NOMO-1 treated with DMSO at 0.1 percent for 48 hours (cell line): ENCODE measurements at regions not wholly inside any gene's neighbourhood (a gene's known extent, or its start where the extent isn't known, plus 50 kb on each side); places are given as distances from the start of the nearest gene placed in this dataset.

Experiments
- DNase-seq: peaks from one replicate; lab custom pipeline; 2025; ENCODE audit not compliant: unreplicated experiment; lab: John Stamatoyannopoulos, UW

DNA sequence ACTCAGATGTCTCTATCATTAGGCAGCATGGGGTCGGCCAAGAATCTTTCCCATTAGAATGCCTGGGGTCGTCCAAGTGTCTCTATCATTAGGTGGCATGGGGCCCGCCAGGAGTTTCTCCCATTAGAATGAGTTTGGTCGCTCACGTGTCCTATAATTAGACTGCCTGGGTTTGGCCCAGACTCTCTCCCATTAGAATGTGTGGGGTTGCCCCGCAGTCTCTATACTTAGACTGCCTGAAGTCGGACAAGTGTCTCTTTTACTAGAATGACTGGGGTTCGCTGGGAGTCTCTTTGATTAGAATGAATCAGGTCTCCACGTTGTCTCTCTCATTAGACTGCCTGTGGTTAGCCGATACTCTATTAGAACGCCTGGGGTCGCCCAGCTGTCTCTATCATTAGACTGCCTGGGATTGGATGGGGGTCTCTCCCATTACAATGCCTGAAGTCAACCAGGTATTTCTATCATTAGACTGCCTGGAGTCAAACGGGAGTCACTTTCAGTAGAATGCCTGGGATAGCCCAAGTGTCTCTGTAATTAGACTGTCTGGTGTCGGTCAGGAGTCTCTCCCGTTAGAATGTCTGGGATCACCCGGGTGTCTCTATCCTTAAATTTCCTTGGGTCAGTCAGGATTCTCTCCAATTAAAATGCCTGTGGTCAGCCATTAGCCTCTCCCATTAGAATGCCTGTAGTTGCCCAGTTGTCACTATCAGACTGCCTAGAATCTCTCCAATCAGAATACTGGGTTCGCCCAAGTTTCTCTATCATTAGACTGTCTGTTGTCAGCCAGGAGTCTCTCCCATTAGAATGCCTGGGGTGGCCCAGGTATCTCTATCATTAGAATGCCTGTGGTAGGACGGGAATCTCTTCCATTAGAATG lies 1454.1 kb downstream of the UQCRFS1 start:
- DNase-seq = no peak

DNA sequence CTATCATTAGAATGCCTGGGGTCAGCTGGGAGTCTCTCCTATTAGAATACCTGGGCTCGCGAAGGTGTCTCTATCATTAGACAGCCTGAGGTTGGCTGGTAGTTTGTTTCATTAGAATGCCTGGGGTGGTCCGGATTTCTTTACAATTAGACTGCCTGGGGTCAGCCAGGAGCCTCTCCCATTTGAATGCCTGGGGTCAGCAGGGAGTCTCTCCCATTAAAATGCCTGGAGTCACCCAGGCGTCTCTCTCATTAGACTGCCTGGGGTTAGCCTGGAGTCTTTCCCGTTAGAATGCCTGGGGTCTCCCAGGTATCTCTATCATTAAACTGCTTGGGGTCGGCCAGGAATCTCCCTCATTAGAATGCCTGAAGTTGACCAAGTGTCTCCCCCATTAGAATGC lies 1458.3 kb downstream of the UQCRFS1 start:
- no peak for DNase-seq

DNA sequence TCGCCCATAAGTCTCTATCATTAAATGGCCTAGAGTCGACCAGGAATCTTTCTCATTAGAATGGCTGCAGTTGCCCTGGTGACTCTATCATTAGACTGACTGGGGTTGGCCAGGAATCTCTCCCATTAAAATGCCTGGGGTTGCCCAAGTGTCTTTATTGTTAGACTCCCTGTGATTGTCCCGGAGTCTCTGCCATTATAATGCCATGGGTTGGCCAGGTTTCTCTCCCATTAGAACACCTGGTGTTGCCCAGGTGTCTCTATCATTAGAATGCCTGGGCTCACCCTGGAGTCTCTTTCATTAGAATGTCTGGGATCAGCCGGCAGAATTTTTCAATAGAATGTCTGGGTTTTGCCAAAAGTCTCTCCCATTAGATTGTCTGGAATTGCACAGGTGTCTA lies 1459.3 kb downstream of the UQCRFS1 start:
- no peak for DNase-seq

DNA sequence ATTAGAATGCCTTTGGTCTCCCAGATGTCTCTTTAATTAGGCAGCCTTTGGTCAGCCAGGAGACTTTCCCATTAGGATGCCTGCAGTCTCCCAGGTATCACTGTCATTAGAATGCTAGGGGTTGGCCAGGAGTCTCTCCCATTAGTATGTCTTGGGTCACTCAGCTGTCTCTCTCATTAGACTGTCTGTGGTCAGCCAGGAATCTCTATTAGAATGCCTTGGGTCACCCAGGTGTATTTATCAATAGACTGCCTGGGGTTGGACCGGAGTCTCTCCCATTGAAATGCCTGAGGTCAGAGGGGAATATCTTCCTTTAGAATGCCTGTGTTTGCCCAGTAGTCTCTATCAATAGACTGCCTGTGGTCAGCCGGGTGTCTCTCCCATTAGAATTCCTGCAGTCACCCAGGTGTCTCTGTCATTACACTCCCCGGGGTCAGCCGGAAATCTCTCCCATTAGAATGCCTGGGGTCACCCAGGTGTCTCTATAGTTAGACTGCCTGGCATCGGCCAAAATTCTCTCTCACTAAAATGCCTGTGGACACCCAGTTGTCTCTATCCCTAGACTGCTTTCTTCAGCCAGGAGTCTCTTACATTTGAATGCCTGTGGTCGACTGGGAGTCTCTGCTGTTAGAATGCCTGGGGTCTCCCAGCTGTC lies 1460.3 kb downstream of the UQCRFS1 start:
- no peak for DNase-seq

DNA sequence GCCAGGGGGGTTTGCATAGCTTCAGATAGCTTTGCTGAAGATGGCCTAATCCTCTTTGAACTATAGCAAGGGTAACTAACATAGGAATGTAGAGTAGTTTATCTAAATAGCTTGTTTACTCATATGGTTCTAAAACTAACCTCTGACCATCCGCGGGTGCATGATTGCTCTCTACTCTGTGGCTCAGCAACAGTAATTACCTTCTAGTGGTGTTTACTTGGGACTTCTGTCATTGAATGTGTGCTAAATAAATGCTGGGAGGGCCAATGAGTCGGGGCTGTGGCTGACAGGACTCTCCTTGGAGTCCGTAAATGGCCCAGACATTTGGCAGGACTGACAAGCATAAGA lies 1461.9 kb downstream of the UQCRFS1 start:
- DNase-seq = no peak

DNA sequence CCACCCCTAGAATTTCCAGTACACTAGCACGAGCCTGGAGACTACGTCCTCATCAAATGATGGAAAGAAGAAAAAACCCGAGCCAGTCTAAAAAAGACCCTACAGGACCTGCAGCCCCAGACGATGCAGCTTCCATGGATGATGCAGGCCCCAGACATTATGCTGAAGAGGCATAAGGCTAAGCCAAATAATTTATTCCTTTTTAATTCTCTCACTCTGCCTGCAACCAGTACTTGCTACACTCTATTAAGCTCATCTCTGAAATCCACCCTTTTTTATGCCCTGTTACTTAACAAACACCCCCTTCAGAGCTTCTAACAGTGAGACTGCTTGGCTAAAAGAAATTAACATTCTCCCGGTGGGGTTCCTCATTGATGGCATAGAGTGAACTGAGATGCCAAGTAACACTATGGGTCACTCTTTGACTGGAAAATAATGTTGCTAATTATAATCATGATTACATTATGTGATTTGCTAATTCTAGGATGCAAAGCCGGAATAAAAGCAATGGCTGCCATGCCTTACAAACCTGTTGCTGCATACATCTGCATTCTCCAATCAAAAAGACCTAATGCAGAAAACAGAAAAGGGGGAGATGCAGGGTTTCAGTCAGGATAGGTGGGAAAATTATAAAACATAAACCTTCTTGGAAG lies 1462.4 kb downstream of the UQCRFS1 start:
- DNase-seq = no peak

DNA sequence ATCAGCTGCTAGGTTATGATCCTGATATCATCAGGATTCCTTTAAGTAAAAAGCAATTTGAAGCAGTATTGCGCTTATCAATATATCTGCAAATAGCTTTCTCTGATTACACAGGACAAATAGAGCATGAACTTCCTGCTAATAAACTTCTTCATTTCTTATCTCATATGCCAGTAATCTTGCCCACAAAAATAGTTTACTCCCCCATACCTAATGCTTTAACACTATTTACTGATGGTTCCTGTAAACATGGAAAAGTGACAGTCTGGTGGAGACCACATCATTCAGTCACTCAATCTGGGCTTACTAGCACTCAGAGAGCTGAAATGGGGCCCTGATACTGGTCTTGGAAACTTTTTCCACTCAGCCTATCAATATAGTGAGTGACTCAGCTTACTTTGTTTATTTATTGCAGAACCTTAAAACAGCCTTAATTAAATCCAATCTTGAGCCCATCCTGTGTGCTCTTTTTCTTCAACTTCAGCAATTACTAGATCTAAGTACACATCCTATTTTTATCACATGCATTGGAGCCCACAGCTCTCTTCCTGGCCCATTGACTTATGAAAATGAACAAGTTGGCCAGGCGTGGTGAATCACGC lies 1464.3 kb downstream of the UQCRFS1 start:
- no peak for DNase-seq

DNA sequence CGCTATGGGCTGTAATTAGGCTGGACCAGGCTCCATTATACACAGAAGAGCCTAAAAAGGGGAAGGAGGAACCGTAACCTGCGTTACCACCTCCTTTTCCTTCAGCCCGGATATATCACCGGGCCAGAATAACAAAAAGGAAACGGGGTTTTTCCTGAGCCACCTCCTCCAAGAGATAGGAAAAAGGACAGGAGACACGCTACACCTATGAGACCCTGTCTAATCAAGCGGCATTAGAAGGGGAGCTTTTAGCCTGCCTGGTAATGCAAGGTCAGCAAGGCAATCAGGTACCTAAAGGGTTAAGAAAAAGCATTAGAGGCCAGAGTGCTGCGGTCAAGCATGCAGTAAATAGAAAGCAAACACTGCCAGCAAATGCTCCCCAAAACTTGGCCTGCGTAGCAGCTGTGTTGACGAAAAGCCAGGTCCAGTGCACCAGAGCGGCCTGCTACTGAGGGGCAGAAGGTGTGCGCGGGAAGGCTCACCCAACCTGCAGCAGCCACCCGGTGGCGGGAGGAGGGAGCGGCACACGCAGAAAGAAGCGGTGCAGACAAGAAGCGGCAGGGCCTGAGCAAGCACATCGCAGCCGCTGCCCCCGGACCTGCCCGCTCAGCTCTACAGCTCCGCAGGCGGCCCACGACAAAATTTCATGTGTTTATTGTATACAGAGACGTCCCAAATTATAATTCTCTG lies 1466.1 kb downstream of the UQCRFS1 start:
- DNase-seq = no peak

DNA sequence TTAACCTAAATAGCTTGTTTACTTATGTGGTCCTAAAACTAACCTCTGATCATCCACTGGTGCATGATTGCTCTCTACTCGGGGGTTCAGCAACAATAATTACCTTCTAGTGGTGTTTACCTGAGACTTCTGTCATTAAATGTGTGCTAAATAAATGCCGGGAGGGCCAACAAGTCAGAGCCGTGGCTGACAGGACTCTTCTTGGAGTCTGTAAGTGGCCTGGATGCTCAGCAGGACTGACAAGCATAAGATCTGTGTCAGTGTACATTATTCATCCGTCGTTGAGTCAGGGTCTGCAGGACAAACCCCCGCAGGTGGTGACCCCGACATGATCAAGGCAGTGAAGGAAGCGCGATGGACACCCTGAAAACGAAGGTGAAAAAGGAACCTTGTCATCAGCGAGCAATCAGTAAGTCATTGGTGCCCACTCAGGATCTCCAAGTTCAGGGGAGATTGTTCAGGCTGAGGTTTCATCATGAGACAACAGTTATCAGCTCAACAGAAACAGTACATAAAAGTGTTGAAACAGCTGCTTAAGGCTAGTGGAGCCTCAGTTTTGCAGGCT lies 1466.9 kb downstream of the UQCRFS1 start:
- no peak for DNase-seq

DNA sequence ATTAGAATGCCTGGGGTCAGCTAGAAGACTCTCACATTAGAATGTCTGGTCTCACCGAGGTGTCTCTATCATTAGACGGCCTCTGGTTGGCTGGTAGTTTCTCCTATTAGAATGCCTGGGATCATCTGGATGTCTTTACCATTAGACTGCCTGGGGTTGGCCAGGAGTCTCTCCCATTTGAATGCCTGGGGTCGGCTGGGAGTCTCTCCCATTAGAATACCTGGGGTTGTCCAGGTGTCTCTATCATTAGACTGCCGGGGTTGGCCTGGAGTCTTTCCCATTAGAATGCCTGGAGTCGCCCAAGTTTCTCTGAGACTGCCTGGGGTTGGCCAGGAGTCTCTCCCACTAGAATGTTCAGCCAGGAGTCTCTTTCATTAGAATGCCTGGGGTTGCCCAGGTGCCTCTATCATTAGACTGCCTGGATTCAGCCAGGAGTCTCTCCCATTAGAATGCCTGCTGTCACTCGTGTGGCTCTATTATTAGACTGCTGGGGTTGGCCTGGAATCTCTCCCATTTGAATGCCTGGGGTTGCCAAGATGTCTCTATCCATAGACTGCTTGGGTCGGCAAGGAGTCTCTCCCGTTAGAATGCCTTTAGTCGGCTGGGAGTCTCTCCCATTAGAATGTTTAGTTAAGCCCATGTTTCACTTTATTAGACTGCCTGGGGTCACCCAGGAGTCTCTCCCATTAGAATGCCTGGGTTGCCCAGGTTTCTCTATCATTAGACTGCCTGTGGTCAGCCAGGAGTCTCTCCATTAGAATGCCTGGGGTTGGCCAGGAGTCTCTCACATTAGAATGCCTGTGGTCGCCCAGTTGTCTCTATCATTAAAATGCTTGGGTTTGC lies 1467.8 kb downstream of the UQCRFS1 start:
- DNase-seq = no peak

DNA sequence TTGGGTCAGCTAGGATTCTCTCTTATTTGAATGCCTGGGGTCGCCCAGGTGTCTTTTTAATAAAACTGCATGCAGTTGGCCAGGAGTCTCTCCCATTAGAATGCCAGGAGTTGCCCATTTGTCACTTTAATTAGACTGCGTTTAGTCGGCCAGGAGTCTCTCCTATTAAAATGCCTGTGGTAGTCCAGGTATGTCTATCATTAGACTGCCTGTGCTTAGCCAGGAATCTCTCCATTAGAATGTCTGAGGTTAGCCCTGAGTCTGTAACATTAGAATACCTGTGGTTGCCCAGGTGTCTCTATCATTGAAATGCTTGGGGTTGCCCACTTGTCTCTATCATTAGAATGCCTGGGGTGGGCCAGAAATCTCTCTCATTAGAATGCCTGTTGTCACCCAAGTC lies 1470.9 kb downstream of the UQCRFS1 start:
- no peak for DNase-seq

DNA sequence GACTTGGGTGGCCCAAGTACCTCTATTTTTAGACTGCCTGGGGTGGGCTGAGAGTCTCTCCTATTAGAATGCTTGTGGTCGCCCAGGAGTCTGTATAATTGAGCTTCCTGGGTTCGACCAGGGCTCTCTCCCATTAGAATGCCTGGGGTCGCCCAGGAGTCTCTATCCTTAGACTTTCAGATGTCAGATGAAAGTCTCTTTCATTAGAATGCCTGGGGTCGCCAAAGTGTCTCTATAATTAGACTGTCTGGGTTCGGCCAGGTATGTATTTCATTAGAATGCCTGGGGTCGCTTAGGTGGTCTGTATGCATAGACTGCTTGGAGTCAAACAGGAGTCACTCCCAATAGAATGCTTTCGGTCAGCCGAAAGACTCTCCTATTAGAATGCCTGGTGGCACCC lies 1471.7 kb downstream of the UQCRFS1 start:
- DNase-seq = no peak

DNA sequence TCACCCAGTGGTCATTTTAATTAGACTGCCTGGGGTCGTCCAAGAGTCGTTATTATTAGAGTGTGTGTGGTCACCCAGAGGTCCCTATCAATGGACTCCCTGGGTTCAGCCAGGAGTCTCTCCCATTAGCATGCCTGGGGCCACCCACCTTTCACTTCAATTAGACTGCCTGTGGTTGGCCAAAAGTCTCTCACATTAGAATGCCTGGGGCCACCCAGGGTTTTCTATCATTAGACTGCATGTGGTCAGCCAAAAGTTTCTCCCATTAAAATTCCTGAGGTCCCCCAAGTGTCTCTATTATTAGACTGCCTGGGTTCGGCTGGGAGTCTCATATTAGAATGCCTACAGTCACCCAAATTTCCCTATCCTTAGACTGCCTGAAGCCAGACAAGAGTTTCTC lies 1472.6 kb downstream of the UQCRFS1 start:
- no peak for DNase-seq

DNA sequence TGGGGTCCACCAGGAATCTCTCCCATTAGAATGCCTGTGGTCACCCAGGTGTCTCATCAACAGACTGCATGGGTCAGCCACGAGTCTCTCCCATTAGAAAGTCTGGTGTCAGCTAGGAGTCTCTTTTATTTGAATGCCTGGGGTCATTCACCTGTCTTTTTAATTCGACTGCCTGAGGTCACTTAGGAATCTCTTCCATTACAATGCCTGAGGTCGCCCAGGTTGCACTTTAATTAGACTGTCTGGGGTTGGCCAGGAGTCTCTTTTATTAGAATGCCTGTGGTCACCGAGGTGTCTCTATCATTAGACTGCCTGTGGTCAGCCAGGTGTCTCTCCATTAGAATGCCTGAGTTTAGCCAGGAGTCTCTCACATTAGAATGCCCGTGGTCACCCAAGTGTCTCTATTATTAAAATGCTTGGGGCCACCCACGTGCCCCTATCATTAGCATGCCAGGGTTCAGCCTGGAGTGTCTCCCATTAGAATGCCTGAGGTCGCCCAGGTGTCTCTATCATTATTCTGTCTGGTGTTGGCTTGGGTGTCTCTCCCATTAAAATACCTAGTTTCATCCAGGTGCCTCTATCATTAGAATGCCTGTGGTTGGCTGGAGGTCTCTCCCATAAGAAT lies 1474.3 kb downstream of the UQCRFS1 start:
- DNase-seq = no peak

DNA sequence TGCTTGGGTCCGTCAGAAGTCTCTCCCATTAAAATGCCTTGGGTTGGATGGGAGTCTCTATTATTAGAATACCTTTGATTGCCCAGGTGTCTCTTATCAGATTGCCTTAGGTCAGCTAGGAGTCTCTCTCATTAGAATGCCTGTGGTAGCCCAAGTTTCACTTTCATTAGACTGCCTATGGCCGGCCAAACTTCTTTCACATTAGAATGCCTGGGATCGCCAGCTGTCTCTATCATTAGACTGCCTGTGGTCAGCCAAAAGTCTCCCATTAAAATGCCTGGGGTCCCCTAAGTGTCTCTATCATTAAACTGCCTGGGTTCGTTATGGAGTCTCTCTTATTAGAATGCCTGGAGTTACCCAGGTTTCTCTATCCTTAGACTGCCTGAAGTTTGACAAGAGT lies 1476.7 kb downstream of the UQCRFS1 start:
- no peak for DNase-seq

DNA sequence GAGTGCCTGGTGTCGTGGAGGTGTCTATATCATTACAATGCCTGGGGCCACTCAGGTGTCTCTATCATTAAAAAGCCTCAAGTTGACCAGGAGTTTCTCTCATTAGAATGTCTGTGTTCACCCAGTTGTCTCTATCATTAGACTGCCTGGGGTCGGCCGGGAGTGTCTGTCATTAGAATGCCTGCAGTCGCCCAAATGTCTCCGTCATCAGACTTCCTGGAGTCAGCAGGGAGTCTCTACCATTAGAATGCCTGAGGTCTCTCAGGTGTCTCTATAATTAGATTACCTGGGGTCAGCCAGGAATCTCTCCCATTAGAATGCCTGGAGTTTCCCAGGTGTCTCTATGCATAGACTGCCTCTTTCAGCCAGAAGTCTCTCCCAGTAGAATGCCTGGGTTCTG lies 1477.6 kb downstream of the UQCRFS1 start:
- no peak for DNase-seq

DNA sequence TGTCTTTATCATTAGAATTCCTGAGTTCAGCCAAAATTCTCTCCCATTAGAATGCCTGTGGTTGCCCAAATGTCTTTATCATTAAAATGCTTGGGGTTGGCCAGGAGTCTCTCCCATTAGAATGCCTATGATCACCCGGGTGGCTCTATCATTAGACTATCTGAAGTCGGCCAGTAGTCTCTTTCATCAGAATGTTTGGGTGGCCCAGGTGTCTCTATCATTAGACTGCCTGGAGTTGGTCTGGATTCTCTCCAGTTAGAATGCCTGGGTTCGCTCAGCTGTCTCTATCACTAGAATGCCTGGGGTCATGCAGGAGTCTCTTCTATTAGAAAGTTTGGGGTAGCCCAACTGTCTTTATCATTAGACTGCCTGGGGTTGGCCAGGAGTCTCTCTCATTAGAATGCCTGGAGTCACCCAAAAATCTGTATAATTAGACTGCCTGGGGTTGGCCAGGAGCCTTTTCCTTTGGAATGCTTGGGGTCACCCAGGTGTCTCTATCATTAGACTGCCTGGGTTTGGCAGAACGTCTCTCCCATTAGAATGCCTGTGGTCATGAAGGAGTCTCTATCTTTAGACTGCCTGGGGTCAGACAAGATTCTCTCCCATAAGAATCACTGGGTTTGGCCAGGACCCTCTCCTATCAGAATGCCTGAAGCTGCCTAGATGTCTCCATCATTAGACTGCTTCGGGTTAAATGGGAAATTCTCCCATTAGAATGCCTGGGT lies 1478.3 kb downstream of the UQCRFS1 start:
- DNase-seq = no peak

DNA sequence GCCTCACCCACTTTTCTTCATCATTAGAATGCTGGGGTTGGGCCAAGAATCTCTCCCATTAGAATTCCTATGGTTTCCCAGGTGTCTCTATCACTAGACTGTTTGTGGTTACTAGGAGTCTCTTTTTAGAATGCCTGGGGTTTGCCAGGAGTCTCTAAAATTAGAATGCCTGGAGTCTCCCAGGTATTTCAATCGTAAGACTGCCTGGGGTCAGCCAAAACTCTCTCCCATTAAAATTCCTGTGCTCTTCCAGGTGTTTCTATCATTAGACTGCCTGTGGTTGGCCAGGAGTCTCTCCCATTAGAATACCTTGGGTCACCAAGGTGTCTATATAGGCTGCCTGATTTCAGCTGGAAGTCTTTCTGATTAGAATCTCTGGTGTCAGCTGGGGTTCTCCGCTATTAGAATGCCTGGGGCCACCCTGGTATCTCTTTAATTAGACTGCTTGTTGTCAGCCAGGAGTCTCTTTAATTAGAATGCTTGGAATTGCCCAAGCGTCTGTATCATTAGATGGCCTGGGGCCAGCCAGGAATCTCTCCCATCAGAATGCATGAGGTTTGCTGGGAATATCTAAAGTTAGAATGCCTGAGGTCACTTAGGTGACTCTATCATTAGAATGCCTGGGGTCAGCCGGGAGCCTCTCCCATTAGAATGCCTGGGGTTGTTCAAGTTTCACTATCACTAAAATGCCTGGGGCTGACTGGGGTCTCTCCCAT lies 1479.2 kb downstream of the UQCRFS1 start:
- no peak for DNase-seq
